CD14-positive monocyte (primary cell): ENCODE measurements at regions not wholly inside any gene's neighbourhood (a gene's known extent, or its start where the extent isn't known, plus 50 kb on each side); places are given as distances from the start of the nearest gene placed in this dataset.

Experiments
- DNase-seq, 3 donors: peaks; one replicate each; pipeline ENCODE4 v3.0.0-alpha.2; 2011 to 2022
- H2AFZ ChIP-seq: 2 replicates; pipeline ENCODE4 v1.6.0; 2012; ENCODE audit warnings: mild to moderate bottlenecking, low read depth, low read length, inconsistent platforms; ENCODE audit not compliant: insufficient read depth, poor library complexity, severe bottlenecking
- H3K27ac ChIP-seq, 2 donors: 1 replicate in 1 of 2; 2 replicates in 1 of 2; pipeline ENCODE4 v1.5.1; 2012 to 2013; ENCODE audit warnings: low read length in 2 of 2, control low read depth in 1 of 2, inconsistent platforms in 1 of 2, low read depth in 1 of 2, mild to moderate bottlenecking in 1 of 2
- H3K27me3 ChIP-seq, 2 donors: one replicate each; pipeline versions ENCODE4 v1.6.0 to v1.6.1; 2011 to 2013; ENCODE audit warnings: low read length in 2 of 2; ENCODE audit not compliant: control insufficient read depth in 2 of 2, insufficient read depth in 2 of 2
- H3K36me3 ChIP-seq, 2 donors: replicated peaks in 1 of 2; 1 replicate in 1 of 2; 2 replicates in 1 of 2; pipeline versions ENCODE4 v1.5.1 to v1.6.1; 2012 to 2013; ENCODE audit warnings: low read length in 2 of 2, control low read depth in 1 of 2, inconsistent platforms in 1 of 2, mild to moderate bottlenecking in 1 of 2; ENCODE audit not compliant: insufficient read depth in 2 of 2, control insufficient read depth in 1 of 2
- H3K4me1 ChIP-seq, 2 donors: 1 replicate in 1 of 2; 2 replicates in 1 of 2; pipeline versions ENCODE4 v1.5.1 to v1.6.1; 2012 to 2013; ENCODE audit warnings: low read length in 2 of 2, control low read depth in 1 of 2, inconsistent platforms in 1 of 2, mild to moderate bottlenecking in 1 of 2, moderate library complexity in 1 of 2; ENCODE audit not compliant: insufficient read depth in 2 of 2, control insufficient read depth in 1 of 2
- H3K4me2 ChIP-seq: replicated peaks from 2 replicates; pipeline ENCODE3; 2012; ENCODE audit warnings: low read length, moderate library complexity, mild to moderate bottlenecking; ENCODE audit not compliant: poor library complexity, severe bottlenecking; ENCODE audit errors: extremely low read depth
- H3K4me3 ChIP-seq, 3 experiments: fragments of 200-600 bp in 1 of 3; sonication (generic) in 1 of 3; replicated peaks in 1 of 3; 1 replicate in 2 of 3; 2 replicates in 1 of 3; pipeline ENCODE4 v1.5.1; 2011 to 2013; ENCODE audit warnings: low read length in 3 of 3, mild to moderate bottlenecking in 3 of 3, control low read depth in 2 of 3, low read depth in 2 of 3, inconsistent platforms in 1 of 3, moderate library complexity in 1 of 3
- H3K79me2 ChIP-seq: 2 replicates; pipeline ENCODE4 v1.6.0; 2012; ENCODE audit warnings: mild to moderate bottlenecking, control low read depth, inconsistent platforms, low read length, moderate library complexity; ENCODE audit not compliant: insufficient read depth
- H3K9ac ChIP-seq: 2 replicates; pipeline ENCODE4 v1.6.0; 2017; ENCODE audit warnings: low read length, mild to moderate bottlenecking; ENCODE audit not compliant: insufficient read depth, poor library complexity, severe bottlenecking
- H3K9me3 ChIP-seq, 2 donors: replicated peaks in 1 of 2; 1 replicate in 1 of 2; 2 replicates in 1 of 2; pipeline versions ENCODE4 v1.5.1 to v1.6.1; 2012 to 2013; ENCODE audit warnings: low read length in 2 of 2, control low read depth in 1 of 2; ENCODE audit not compliant: control insufficient read depth in 1 of 2, insufficient read depth in 1 of 2
- H4K20me1 ChIP-seq: 2 replicates; pipeline ENCODE4 v1.6.0; 2012; ENCODE audit warnings: mild to moderate bottlenecking, low read length, control low read depth, moderate library complexity; ENCODE audit not compliant: insufficient read depth
- H3K27ac Mint-ChIP-seq, 7 donors: one replicate each; pipeline ENCODE4 v1.8.0; 2020; ENCODE audit warnings: mild to moderate bottlenecking in 7 of 7, mixed read lengths in 7 of 7, moderate library complexity in 6 of 7, inconsistent platforms in 2 of 7
- H3K27me3 Mint-ChIP-seq, 3 donors: one replicate each; pipeline ENCODE4 v1.8.0; 2021 to 2022; ENCODE audit warnings: low read depth in 3 of 3, mild to moderate bottlenecking in 3 of 3, mixed read lengths in 3 of 3, moderate library complexity in 3 of 3, inconsistent platforms in 1 of 3
- H3K36me3 Mint-ChIP-seq, 2 donors: one replicate each; pipeline ENCODE4 v1.8.0; 2020; ENCODE audit warnings: mixed read lengths in 2 of 2, inconsistent platforms in 1 of 2, mild to moderate bottlenecking in 1 of 2
- H3K4me1 Mint-ChIP-seq: one replicate; pipeline ENCODE4 v1.8.0; 2020; ENCODE audit warnings: mild to moderate bottlenecking, mixed read lengths
- H3K4me3 Mint-ChIP-seq, 2 donors: one replicate each; pipeline ENCODE4 v1.8.0; 2020; ENCODE audit warnings: mild to moderate bottlenecking in 2 of 2, mixed read lengths in 2 of 2, moderate library complexity in 1 of 2
- H3K9me3 Mint-ChIP-seq, 7 donors: one replicate each; pipeline ENCODE4 v1.8.0; 2020 to 2022; ENCODE audit warnings: mixed read lengths in 7 of 7, mild to moderate bottlenecking in 6 of 7, moderate library complexity in 6 of 7, inconsistent platforms in 2 of 7
- WGBS: methylation state at CpG from one replicate; pipeline ENCODE4 v1.1.5; 2013; ENCODE audit warnings: missing lambda C conversion rate; ENCODE audit not compliant: insufficient coverage; 5-methylcytosine and 5-hydroxymethylcytosine counted together
- intact Hi-C, 2 donors: fragments of 100-400 bp; cut with micrococcal nuclease; formaldehyde crosslinking; loops; one replicate each; pipeline versions ENCODE4 v1.15.0 to v1.15.1; 2023
- TF ChIP-seq, protein P1 (sequence below): fragments of 200-600 bp; IDR thresholded peaks from one replicate; pipeline ENCODE4 v1.8.0; 2022; ENCODE audit warnings: antibody characterized with exemption, mild to moderate bottlenecking

DNA sequence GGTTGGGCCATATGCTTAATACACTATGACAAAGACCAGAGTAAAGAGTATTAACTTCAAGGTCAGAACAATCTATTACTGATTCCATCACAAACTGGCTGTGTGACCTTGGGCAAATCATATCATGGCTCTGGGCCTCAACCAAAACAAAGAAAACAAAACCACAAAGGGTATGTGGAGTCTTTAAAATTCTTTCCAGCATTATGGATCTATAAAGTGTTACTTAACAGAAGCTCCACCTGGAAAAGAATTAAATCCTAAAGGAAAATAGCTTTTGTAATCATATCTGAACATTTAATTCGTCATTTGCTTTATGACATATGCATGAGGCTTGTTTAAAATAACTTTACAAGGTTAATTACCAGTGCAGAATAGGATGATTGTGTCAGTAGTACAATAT is 265.5 kb downstream of the SATB1 start:
- no peak overlapping the region for H3K4me2 ChIP-seq
- intact Hi-C loops = no loop called here

DNA sequence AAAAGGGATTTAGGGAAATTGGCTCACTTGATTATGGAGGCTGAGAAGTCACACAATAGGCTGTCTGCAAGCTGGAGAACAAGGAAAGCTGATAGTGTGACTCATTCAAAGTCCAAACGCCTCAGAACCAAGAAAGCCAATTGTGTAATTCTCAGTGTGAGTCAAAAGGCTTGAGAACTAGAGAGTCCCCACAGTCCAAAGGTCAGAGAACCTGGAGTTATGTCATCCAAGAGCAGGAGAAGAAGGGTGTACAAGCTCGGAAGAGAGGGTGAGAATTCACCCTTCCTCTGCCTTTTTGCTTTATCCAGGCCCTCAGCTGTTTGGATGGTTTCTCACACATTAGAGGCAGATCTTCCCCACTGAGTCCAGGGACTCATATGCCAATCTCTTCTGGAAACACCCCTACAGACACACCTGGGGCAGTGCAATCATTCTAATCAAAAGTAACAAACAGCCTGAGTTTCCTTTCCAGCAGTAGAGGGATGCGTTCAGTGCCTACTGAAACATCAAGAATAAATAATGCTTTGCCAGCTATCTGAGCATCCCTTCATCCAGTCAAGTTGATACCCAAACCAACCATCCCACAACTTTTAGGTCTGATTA is 271.5 kb downstream of the SATB1 start:
- no peaks in the 10 kb centered on the region for H3K27me3 Mint-ChIP-seq

More for the DNA sequence above, 265.5 kb downstream of the SATB1 start:
- H3K4me1 Mint-ChIP-seq = peaks cover 21% of the 10 kb centered on the region
- Histone ChIP-seq H3K27me3 (no peaks in the 10 kb centered on the region), H2AFZ (no peak overlapping the region), H3K36me3 (no peaks in the 10 kb centered on the region), H3K4me3 (no peak overlapping the region), H3K4me1 (no peaks in the 10 kb centered on the region), H3K27ac (no peak overlapping the region), H3K9me3 (no peaks in the 10 kb centered on the region), H3K9ac (no peak overlapping the region), H3K79me2 (no peaks in the 10 kb centered on the region), H4K20me1 (no peaks in the 10 kb centered on the region)
- no peaks in the 10 kb centered on the region for H3K9me3 Mint-ChIP-seq
- H3K36me3 Mint-ChIP-seq = no peaks in the 10 kb centered on the region
- WGBS = no CpG with 5 or more reads among the region's 1 CpG
- H3K4me3 Mint-ChIP-seq = no peak overlapping the region
- TF ChIP-seq, protein P1, sequence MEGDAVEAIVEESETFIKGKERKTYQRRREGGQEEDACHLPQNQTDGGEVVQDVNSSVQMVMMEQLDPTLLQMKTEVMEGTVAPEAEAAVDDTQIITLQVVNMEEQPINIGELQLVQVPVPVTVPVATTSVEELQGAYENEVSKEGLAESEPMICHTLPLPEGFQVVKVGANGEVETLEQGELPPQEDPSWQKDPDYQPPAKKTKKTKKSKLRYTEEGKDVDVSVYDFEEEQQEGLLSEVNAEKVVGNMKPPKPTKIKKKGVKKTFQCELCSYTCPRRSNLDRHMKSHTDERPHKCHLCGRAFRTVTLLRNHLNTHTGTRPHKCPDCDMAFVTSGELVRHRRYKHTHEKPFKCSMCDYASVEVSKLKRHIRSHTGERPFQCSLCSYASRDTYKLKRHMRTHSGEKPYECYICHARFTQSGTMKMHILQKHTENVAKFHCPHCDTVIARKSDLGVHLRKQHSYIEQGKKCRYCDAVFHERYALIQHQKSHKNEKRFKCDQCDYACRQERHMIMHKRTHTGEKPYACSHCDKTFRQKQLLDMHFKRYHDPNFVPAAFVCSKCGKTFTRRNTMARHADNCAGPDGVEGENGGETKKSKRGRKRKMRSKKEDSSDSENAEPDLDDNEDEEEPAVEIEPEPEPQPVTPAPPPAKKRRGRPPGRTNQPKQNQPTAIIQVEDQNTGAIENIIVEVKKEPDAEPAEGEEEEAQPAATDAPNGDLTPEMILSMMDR = no peak
- no peak for DNase-seq
- peaks cover 0 to 1% (median 0%) of the 10 kb centered on the region in 3 donors for H3K27me3 Mint-ChIP-seq
- H3K27ac Mint-ChIP-seq = no peak overlapping the region

More for the DNA sequence above, 271.5 kb downstream of the SATB1 start:
- no peaks in the 10 kb centered on the region for H3K9me3 ChIP-seq
- no peaks in the 10 kb centered on the region for H3K36me3 ChIP-seq
- DNase-seq = peak in 2 of 3 donors; percentile 2 to 54
- Mint-ChIP-seq H3K9me3 (no peaks in the 10 kb centered on the region), H3K4me3 (no peak overlapping the region), H3K36me3 (no peaks in the 10 kb centered on the region), H3K27ac (no peak overlapping the region), H3K4me1 (peaks cover 19% of the 10 kb centered on the region)
- 50% methylated on average over 2 of the region's 3 CpGs for WGBS
- H3K9ac ChIP-seq = no peak overlapping the region
- H3K79me2 ChIP-seq = no peaks in the 10 kb centered on the region
- no peaks in the 10 kb centered on the region for H3K27me3 ChIP-seq
- TF ChIP-seq, protein P1 = no peak
- intact Hi-C loops = no loop called here
- H3K4me2 ChIP-seq = no peak overlapping the region
- H4K20me1 ChIP-seq = no peaks in the 10 kb centered on the region
- H2AFZ ChIP-seq = no peak overlapping the region
- no peak overlapping the region for H3K4me3 ChIP-seq
- H3K4me1 ChIP-seq = peaks cover 0 to 3% of the 10 kb centered on the region in 2 donors
- H3K27ac ChIP-seq = no peak overlapping the region
